Ovary (tissue), 7 donors: ENCODE measurements at regions not wholly inside any gene's neighbourhood (a gene's known extent, or its start where the extent isn't known, plus 50 kb on each side); places are given as distances from the start of the nearest gene placed in this dataset.

ENCODE experiments used
- DNase-seq, 5 donors: peaks; one replicate each; pipeline ENCODE4 v3.0.0-alpha.2; 2019 to 2020
- H3K27ac ChIP-seq, 2 donors: fragments of 200-600 bp; one replicate each; pipeline versions ENCODE4 v1.5.1 to v1.8.0; 2019 to 2022
- H3K27me3 ChIP-seq: fragments of 200-600 bp; one replicate; pipeline ENCODE4 v1.8.0; 2022
- H3K36me3 ChIP-seq: fragments of 200-600 bp; sonication (generic); one replicate; pipeline ENCODE4 v1.5.1; 2019
- H3K4me1 ChIP-seq: one replicate; pipeline ENCODE4 v1.8.1; 2013; ENCODE audit warnings: mild to moderate bottlenecking, moderate library complexity; ENCODE audit not compliant: insufficient read depth
- H3K4me3 ChIP-seq: fragments of 200-600 bp; sonication (generic); one replicate; pipeline ENCODE4 v1.5.1; 2017
- H3K9me3 ChIP-seq, 2 donors: fragments of 200-600 bp in 1 of 2; sonication (generic) in 1 of 2; one replicate each; pipeline versions ENCODE4 v1.5.1 to v1.8.1; 2013 to 2019; ENCODE audit warnings: mild to moderate bottlenecking in 1 of 2, moderate library complexity in 1 of 2
- CTCF ChIP-seq, 3 donors: fragments of 450-650 bp in 2 of 3; fragments of 200-600 bp in 1 of 3; IDR thresholded peaks; one replicate each; pipeline versions ENCODE4 v1.5.1 to v1.8.0; 2016 to 2022; ENCODE audit warnings: antibody characterized with exemption in 3 of 3, mild to moderate bottlenecking in 1 of 3
- EP300 ChIP-seq: sonication (generic); formaldehyde crosslinking; IDR thresholded peaks from one replicate; pipeline ENCODE4 v1.6.1; 2017; ENCODE audit warnings: antibody characterized with exemption
- POLR2A ChIP-seq: fragments of 450-650 bp; IDR thresholded peaks from one replicate; pipeline ENCODE4 v1.6.1; 2017; ENCODE audit warnings: antibody characterized with exemption, mild to moderate bottlenecking, moderate library complexity
- WGBS, 3 donors: extraction: QIAGEN DNeasy Blood & Tissue Kit in 1 of 3; methylation state at CpG; one replicate each; pipeline versions ENCODE4 v1.1.5 to v1.1.7; 2013 to 2017; 5-methylcytosine and 5-hydroxymethylcytosine counted together
- intact Hi-C, 4 donors: fragments of 100-400 bp; cut with DNase I; formaldehyde crosslinking; loops; one replicate each; pipeline versions ENCODE4 v1.11.0 to v1.15.1; 2022 to 2023
- donor health status: DM: no; HTN: no; CAD: no; lungs with moderate emphysema.
- donor health status: DM: no; HTN: no; CAD: no.
- donor health status: Bipolar disorder and iron deficiency.
- donor health status: DM: no; HTN: no; CAD: no.
- donor health status: DM: yes; HTN: yes; CAD: no.

GRCh38 chr5:87686975-87687374 is 274.2 kb upstream of the CCNH start:
- Histone ChIP-seq H3K4me3 (no peak overlapping the region), H3K9me3 (no peaks in the 10 kb centered on the region), H3K36me3 (no peaks in the 10 kb centered on the region), H3K4me1 (no peaks in the 10 kb centered on the region), H3K27me3 (no peaks in the 10 kb centered on the region), H3K27ac (no peak overlapping the region)
- 76 to 89% (median 79%) methylated on average over 1 of the region's 1 CpG for WGBS, 3 donors
- intact Hi-C loops, result no loop called here
- no peak for DNase-seq
- TF ChIP-seq CTCF (IDR thresholded peaks at IDR 0.05) (no peak), POLR2A (no peak), EP300 (no peak)

GRCh38 chr5:87686018-87686417 is 273.3 kb upstream of the CCNH start:
- no peak for TF ChIP-seq CTCF (IDR thresholded peaks at IDR 0.05)
- H3K36me3 ChIP-seq, result no peaks in the 10 kb centered on the region
- no peak overlapping the region for H3K4me3 ChIP-seq
- H3K4me1 ChIP-seq, result no peaks in the 10 kb centered on the region
- intact Hi-C loops, result no loop called here
- H3K27me3 ChIP-seq, result no peaks in the 10 kb centered on the region
- H3K9me3 ChIP-seq, result no peaks in the 10 kb centered on the region
- no peak overlapping the region for H3K27ac ChIP-seq
- no peak for DNase-seq

- intact Hi-C loops, result no loop called here
- DNase-seq, result no peak
These were observed 261.5 kb upstream of the CCNH start for GRCh38 chr5:87674235-87674634.

DNA sequence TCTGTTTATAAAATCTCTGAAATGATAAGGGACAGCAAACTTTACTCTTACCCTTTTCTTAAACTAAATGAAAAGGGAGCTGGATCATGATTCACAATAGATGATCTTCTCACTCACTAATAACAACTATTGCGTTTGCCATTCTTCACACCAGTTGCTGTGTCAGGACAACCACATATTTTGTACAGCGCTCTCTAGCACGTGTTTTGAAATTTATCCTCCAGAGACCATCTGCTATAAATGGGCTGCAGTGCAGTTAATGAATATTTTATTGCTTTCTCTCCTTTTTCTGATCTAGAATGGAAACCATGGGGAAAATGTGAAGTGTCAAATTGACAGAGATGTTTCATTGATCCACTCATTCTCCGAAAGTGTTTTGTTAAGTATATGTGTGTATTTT is 258.4 kb upstream of the CCNH start:
- H3K4me1 ChIP-seq, result no peaks in the 10 kb centered on the region
- no peaks in the 10 kb centered on the region for H3K27me3 ChIP-seq
- no peak for DNase-seq
- 69 to 77% (median 71%) methylated on average over 4 of the region's 4 CpGs for WGBS, 3 donors
- intact Hi-C loops, result no loop called here
- H3K9me3 ChIP-seq, result no peaks in the 10 kb centered on the region
- TF ChIP-seq CTCF (IDR thresholded peaks at IDR 0.05), result no peak
- no peak for TF ChIP-seq POLR2A
- TF ChIP-seq EP300, result no peak
- H3K27ac ChIP-seq, result no peak overlapping the region
- H3K36me3 ChIP-seq, result no peaks in the 10 kb centered on the region
- H3K4me3 ChIP-seq, result no peak overlapping the region

More at GRCh38 chr5:87674235-87674634, 261.5 kb upstream of the CCNH start:
- H3K4me3 ChIP-seq, result no peak overlapping the region
- no peaks in the 10 kb centered on the region for H3K4me1 ChIP-seq
- no peaks in the 10 kb centered on the region for H3K36me3 ChIP-seq
- H3K27me3 ChIP-seq, result no peaks in the 10 kb centered on the region
- no peak overlapping the region for H3K27ac ChIP-seq
- WGBS, 3 donors, result 77 to 84% (median 79%) methylated on average over 2 of the region's 2 CpGs
- no peaks in the 10 kb centered on the region for H3K9me3 ChIP-seq
- no peak for TF ChIP-seq EP300

GRCh38 chr5:87665166-87665565 is 252.4 kb upstream of the CCNH start:
- H3K27me3 ChIP-seq, result no peaks in the 10 kb centered on the region
- intact Hi-C loops, result no loop called here
- no peak overlapping the region for H3K27ac ChIP-seq
- TF ChIP-seq CTCF (IDR thresholded peaks at IDR 0.05) (no peak), POLR2A (no peak), EP300 (no peak)
- no peak for DNase-seq
- H3K4me3 ChIP-seq, result no peak overlapping the region
- 65 to 91% (median 88%) methylated on average over 1 of the region's 1 CpG for WGBS, 3 donors
- no peaks in the 10 kb centered on the region for H3K4me1 ChIP-seq
- no peaks in the 10 kb centered on the region for H3K9me3 ChIP-seq
- H3K36me3 ChIP-seq, result no peaks in the 10 kb centered on the region
